Panc1 (cell line): ENCODE measurements at regions not wholly inside any gene's neighbourhood (a gene's known extent, or its start where the extent isn't known, plus 50 kb on each side); places are given as distances from the start of the nearest gene placed in this dataset.

Source experiments
- ATAC-seq: fragments of 200-7000 bp; cut with Tn5 transposase; 2 replicates; pipeline ENCODE4 v1.9.1; 2020; ENCODE audit warnings: mild to moderate bottlenecking, moderate library complexity
- BruUV-seq: library from RNA; stranded (reverse); fragments of 400-500 nt; replicated peaks from 2 replicates; lab custom pipeline; 2021; lab: Mats Ljungman, UMichigan
- CTCF ChIA-PET: fragments of 300-600 bp; sonication (Branson Sonifier 250); formaldehyde crosslinking; loops from one replicate; lab custom pipeline; 2022; ENCODE audit warnings: antibody characterized with exemption; lab: Charles Lee
- POLR2A ChIA-PET: fragments of 300-600 bp; sonication (Branson Sonifier 250); formaldehyde crosslinking; loops from one replicate; lab custom pipeline; 2022; ENCODE audit warnings: antibody characterized with exemption; lab: Charles Lee
- DNase-seq: peaks from one replicate; pipeline ENCODE4 v3.0.0-alpha.2; 2010; ENCODE audit warnings: low read depth, low spot score
- H3K27ac ChIP-seq: 2 replicates; pipeline ENCODE4 v1.5.1; 2011; ENCODE audit warnings: mild to moderate bottlenecking, low read length, inconsistent platforms
- H3K27me3 ChIP-seq: fragments of 200-500 bp; sonication (Bioruptor generic); 2 replicates; pipeline ENCODE4 v1.6.0; 2014; ENCODE audit warnings: low read length, inconsistent platforms; ENCODE audit not compliant: control insufficient read depth, insufficient read depth
- H3K36me3 ChIP-seq: fragments of 200-500 bp; sonication (Bioruptor generic); 2 replicates; pipeline ENCODE4 v1.5.1; 2014; ENCODE audit warnings: inconsistent platforms, mild to moderate bottlenecking, low read length, moderate library complexity; ENCODE audit not compliant: control insufficient read depth, insufficient read depth
- H3K4me1 ChIP-seq: 2 replicates; pipeline ENCODE4 v1.5.1; 2011; ENCODE audit warnings: inconsistent platforms, mild to moderate bottlenecking, low read length, moderate library complexity; ENCODE audit not compliant: control insufficient read depth, insufficient read depth
- H3K4me3 ChIP-seq, 2 experiments: 2 replicates each; pipeline ENCODE4 v1.5.1; 2011 to 2012; ENCODE audit warnings: low read depth in 2 of 2, low read length in 2 of 2, mild to moderate bottlenecking in 2 of 2, inconsistent platforms in 1 of 2, moderate library complexity in 1 of 2
- H3K9me3 ChIP-seq: fragments of 200-500 bp; sonication (Bioruptor generic); 2 replicates; pipeline ENCODE4 v1.5.1; 2014; ENCODE audit warnings: low read depth, mild to moderate bottlenecking, inconsistent platforms, low read length, moderate library complexity; ENCODE audit not compliant: control insufficient read depth, insufficient read depth
- POLR2AphosphoS5 ChIP-seq: IDR thresholded peaks from 2 replicates; pipeline ENCODE4 v1.6.1; 2012; ENCODE audit warnings: mild to moderate bottlenecking, low read depth, low read length, moderate library complexity
- SIN3A ChIP-seq: IDR thresholded peaks from 2 replicates; pipeline ENCODE4 v1.6.1; 2012; ENCODE audit warnings: low read depth, mild to moderate bottlenecking, low read length, moderate library complexity, borderline replicate concordance; ENCODE audit not compliant: insufficient read depth
- TCF7L2 ChIP-seq: IDR thresholded peaks from 2 replicates; pipeline ENCODE4 v1.6.1; 2011; ENCODE audit warnings: mild to moderate bottlenecking, low read depth, low read length, inconsistent platforms
- in situ Hi-C: cut with HindIII; loops from 2 replicates; pipeline ENCODE4 v1.10.0; 2016; ENCODE audit warnings: low sequenced_read_pairs, low pct_unique_long_range_greater_than_20kb
- intact Hi-C: fragments of 100-400 bp; cut with micrococcal nuclease; formaldehyde crosslinking; loops from one replicate; pipeline ENCODE4 v1.10.0; 2022; ENCODE audit not compliant: unreplicated experiment
- TF ChIP-seq, protein P1 (sequence below), 2 experiments: IDR thresholded peaks; 2 replicates each; pipeline ENCODE4 v1.6.1; 2011 to 2012; ENCODE audit warnings: low read depth in 2 of 2, control low read depth in 1 of 2, low read length in 1 of 2, mild to moderate bottlenecking in 1 of 2, moderate library complexity in 1 of 2; ENCODE audit not compliant: insufficient read depth in 1 of 2
- TF ChIP-seq, protein P2 (sequence below): fragments of 450-650 bp; IDR thresholded peaks from 2 replicates; pipeline ENCODE4 v1.5.1; 2017; ENCODE audit warnings: mild to moderate bottlenecking

DNA sequence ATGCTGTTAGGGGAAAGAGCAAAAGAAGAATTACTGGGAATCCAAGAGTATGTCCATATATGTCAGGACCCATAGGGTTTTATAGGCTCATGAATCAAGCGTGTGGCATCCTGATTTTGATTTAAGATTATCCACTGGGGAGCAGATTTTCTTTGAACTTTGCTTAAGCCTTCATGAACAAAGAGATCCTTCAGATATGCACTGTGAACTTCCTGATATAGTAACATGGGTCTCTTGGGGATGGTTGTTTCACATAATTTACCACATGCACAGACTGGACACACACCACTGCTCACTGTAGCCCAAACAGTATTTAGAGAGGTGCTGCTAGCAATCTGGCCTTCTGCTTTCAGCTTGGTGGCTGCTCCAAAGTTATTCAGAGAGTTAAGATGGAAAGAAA lies 200.9 kb upstream of the ZPLD1 start:
- ATAC-seq (no peak), DNase-seq (no peak)
- BruUV-seq = no TSS peak
- H3K27me3 ChIP-seq = peaks cover 2% of the 10 kb centered on the region; the same call in 1 of the 2 replicates
- no peaks in the 10 kb centered on the region for H3K4me1 ChIP-seq
- TF ChIP-seq SIN3A (no peak), POLR2AphosphoS5 (no peak), TCF7L2 (no peak)
- TF ChIP-seq, protein P1, sequence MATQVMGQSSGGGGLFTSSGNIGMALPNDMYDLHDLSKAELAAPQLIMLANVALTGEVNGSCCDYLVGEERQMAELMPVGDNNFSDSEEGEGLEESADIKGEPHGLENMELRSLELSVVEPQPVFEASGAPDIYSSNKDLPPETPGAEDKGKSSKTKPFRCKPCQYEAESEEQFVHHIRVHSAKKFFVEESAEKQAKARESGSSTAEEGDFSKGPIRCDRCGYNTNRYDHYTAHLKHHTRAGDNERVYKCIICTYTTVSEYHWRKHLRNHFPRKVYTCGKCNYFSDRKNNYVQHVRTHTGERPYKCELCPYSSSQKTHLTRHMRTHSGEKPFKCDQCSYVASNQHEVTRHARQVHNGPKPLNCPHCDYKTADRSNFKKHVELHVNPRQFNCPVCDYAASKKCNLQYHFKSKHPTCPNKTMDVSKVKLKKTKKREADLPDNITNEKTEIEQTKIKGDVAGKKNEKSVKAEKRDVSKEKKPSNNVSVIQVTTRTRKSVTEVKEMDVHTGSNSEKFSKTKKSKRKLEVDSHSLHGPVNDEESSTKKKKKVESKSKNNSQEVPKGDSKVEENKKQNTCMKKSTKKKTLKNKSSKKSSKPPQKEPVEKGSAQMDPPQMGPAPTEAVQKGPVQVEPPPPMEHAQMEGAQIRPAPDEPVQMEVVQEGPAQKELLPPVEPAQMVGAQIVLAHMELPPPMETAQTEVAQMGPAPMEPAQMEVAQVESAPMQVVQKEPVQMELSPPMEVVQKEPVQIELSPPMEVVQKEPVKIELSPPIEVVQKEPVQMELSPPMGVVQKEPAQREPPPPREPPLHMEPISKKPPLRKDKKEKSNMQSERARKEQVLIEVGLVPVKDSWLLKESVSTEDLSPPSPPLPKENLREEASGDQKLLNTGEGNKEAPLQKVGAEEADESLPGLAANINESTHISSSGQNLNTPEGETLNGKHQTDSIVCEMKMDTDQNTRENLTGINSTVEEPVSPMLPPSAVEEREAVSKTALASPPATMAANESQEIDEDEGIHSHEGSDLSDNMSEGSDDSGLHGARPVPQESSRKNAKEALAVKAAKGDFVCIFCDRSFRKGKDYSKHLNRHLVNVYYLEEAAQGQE (IDR thresholded peaks at IDR 0.05; ENCODE audit: insufficient read depth in 1 of 2, low read depth in 2 of 2, low read length in 1 of 2) = no peak
- TF ChIP-seq, protein P2, sequence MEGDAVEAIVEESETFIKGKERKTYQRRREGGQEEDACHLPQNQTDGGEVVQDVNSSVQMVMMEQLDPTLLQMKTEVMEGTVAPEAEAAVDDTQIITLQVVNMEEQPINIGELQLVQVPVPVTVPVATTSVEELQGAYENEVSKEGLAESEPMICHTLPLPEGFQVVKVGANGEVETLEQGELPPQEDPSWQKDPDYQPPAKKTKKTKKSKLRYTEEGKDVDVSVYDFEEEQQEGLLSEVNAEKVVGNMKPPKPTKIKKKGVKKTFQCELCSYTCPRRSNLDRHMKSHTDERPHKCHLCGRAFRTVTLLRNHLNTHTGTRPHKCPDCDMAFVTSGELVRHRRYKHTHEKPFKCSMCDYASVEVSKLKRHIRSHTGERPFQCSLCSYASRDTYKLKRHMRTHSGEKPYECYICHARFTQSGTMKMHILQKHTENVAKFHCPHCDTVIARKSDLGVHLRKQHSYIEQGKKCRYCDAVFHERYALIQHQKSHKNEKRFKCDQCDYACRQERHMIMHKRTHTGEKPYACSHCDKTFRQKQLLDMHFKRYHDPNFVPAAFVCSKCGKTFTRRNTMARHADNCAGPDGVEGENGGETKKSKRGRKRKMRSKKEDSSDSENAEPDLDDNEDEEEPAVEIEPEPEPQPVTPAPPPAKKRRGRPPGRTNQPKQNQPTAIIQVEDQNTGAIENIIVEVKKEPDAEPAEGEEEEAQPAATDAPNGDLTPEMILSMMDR = no peak
- CTCF ChIA-PET = no interaction called here
- H3K36me3 ChIP-seq = no peaks in the 10 kb centered on the region
- no peak overlapping the region for H3K4me3 ChIP-seq
- H3K27ac ChIP-seq = no peak overlapping the region
- intact Hi-C loops = no loop called here
- H3K9me3 ChIP-seq = no peaks in the 10 kb centered on the region
- in situ Hi-C loops = loop anchor here (25.0 kb wide), 1 partner anchor 303 kb away; no protein-coding TSS in a partner anchor
- POLR2A ChIA-PET = no interaction called here

DNA sequence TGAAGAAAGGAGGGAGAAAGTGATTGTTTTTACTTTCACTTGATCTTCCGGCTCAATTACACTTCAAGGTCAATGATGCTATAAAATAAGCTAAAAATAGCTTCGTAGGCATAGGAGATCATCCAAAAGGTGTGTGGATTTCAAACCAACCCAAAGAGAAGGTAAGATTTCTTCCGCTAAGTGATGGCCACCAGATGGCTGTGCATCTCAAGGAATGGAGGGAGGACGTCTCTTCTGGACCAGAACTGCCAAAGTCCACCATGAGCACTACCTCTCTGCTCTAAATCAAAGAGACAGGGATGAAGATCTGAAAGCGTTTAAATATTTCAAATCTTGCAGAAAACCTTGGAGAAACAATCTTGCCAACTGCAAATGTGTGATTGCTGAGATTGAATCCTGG lies 199.1 kb upstream of the ZPLD1 start:
- Histone ChIP-seq H3K36me3 (no peaks in the 10 kb centered on the region), H3K4me3 (no peak overlapping the region), H3K27ac (no peak overlapping the region), H3K9me3 (no peaks in the 10 kb centered on the region), H3K27me3 (peaks cover 2% of the 10 kb centered on the region; the same call in 1 of the 2 replicates), H3K4me1 (no peaks in the 10 kb centered on the region)
- POLR2A ChIA-PET = no interaction called here
- DNase-seq (no peak), ATAC-seq (peak; percentile 75)
- in situ Hi-C loops (loop anchor here (25.0 kb wide), 1 partner anchor 302 kb away; no protein-coding TSS in a partner anchor), intact Hi-C loops (loop anchor here (1.0 kb wide), 1 partner anchor 301 kb away; no protein-coding TSS in a partner anchor)
- CTCF ChIA-PET = interaction anchor here (0.5 to 1.9 kb wide), 4 partner anchors 24 to 1785 kb away, joined by 3 to 17 read pairs (median 3); no protein-coding TSS in a partner anchor
- TF ChIP-seq SIN3A = no peak
- TF ChIP-seq, protein P2 = peak; percentile 79
- BruUV-seq = no TSS peak
